GM12872 (cell line): ENCODE measurements at regions not wholly inside any gene's neighbourhood (a gene's known extent, or its start where the extent isn't known, plus 50 kb on each side); places are given as distances from the start of the nearest gene placed in this dataset.

ENCODE experiments used
- CTCF ChIP-seq: IDR thresholded peaks from 3 replicates; pipeline ENCODE4 v1.5.1; 2011; ENCODE audit warnings: low read depth, mild to moderate bottlenecking, low read length, moderate library complexity; ENCODE audit not compliant: insufficient read depth

- no peak for TF ChIP-seq CTCF
Observed at GRCh38 chr3:4062621-4063020, 240.5 kb upstream of the SETMAR start.

DNA sequence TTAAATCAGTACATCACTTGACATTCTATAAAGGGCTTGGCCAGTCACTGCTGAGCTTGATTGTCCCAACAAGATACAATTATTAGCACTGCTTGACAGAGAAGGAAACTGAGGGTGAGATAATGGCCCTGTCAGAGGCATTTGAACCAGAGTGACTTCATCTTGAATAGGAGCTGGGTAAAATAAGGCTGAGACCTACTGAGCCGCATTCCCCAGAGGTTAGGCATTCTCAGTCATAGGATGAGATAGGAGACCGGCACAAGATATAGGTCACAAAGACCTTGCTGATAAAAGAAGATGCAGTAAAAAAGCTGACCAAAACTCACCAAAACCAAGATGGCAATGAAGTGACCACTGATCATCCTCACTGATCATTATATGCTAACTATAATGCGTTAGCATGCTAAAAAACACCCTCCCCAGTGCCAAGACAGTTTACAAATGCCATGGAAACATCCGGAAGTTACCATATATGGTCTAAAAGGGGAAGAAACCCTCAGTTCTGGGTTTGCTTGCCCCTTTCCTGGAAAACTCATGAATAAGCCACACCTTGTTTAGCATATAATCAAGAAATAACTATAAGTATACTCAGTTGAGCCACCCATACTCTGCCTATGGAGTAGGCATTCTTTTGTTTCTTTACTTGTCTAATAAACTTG lies 239.1 kb upstream of the SETMAR start:
- no peak for TF ChIP-seq CTCF

DNA sequence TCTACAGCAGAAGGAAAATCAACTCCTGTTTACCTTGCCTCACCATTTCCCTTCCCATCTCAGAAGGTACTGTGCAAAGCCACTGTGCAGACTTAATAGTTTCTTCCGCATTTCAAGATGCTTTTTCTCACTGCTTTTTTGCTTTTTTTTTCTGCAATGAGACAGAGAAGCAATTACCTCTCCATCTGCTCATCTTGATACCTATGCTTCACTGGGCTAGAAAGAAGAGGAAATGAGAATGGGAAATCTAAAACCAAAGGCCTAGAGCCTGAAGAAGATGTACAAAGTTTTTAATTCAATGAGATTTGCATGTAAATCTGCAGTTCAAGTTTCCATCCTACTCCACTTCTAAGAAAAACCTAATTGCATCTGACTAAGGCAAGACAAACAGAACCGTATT lies 238.1 kb upstream of the SETMAR start:
- TF ChIP-seq CTCF: no peak

DNA sequence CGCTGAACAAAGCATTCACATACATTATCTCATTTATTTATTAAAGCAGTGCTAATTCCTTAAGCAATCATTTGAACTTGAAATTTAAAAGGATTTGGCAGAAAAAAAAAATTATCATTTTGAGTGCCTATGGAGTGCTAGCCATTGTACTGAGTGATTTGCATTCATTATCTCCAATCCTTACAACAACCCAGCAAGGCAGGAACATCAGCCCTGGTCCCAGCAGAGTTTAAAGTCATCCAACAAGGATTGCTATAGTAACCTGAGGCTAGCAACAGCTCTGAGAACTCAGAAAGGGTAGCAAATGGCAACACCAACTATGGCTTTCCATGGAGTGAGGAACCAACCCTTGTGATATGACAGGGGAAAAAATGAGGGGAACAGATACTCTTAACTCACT lies 237.6 kb upstream of the SETMAR start:
- TF ChIP-seq CTCF: no peak

- TF ChIP-seq CTCF: no peak
Observed at GRCh38 chr3:4067893-4068292, 235.3 kb upstream of the SETMAR start.

- no peak for TF ChIP-seq CTCF
Observed at GRCh38 chr3:4069796-4070195, 233.4 kb upstream of the SETMAR start.

DNA sequence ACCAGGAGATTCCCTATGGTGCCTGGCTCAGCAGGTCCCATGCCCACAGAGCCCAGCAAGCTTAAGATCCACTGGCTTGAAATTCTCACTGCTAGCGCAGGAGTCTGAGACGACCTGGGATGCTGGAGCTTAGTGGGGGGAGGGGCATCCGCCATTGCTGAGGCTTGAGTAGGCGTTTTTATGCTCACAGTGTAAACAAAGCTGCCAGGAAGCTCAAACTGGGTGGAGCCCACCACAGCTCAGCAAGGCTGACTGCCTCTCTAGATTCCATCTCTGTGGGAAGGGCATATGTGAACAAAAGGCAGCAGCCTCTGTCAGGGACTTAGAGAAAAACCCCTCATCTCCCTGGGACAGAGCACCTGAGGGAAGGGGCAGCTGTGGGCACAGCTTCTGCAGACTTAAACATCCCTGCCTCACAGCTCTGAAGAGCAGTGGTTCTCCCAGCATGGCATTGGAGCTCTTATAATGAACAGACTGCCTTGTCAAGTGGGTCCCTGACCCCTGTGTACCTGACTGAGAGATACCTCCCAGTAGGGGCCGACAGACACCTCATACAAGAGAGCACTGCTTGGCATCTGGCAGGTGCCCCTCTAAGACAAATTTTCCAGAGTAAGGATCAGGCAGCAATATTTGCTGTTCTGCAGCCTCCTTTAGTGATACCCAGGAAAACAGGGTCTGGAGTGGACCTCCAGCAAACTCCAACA lies 231.5 kb upstream of the SETMAR start:
- TF ChIP-seq CTCF: no peak
